GM19395 (cell line): ENCODE measurements at regions not wholly inside any gene's neighbourhood (a gene's known extent, or its start where the extent isn't known, plus 50 kb on each side); places are given as distances from the start of the nearest gene placed in this dataset.
A peak's percentile ranks its signal among the peaks of the same experiment; 100 is the strongest.

ENCODE experiments used
- ATAC-seq: cut with Tn5 transposase; IDR thresholded peaks from one replicate; pipeline ENCODE4 v1.9.1; 2021; ENCODE audit warnings: mild to moderate bottlenecking, moderate library complexity; ENCODE audit not compliant: unreplicated experiment

DNA sequence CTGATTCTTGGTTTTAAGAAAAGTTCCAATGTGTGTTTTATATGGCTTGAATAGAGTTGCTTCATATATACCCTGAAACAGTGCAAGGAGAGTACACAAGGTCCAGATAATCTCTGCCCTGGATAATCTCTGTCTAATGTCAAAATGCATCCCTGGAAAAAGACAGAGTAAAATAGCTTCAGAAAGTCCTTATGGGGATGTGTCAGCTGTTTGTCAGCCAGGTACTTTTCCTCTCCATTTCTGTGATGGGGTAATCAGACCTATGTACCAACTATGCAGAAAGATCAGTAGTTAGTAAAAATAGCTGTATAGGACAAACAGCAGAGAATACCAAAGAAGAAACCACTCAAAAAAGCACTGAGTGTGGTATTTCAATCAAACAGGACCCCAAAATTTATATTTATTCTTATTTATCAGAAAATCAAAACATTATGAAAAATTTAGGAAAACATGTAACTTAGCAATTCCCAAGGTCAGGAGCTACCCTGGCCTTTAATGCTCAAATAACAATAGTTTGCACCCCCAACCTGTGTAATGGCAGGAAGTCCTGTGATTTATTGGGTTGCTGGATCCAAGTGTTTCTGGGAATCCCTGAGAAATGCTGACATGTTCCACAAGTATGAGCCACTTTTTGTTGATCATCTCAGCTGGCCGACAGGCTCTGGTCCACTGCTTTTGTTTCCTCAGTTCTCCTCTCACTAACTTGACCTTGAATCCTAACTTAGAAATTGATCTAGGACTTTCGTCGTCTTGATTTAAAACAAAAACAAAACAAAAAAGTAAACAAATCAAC lies 69.6 kb downstream of the MDH1 start:
- ATAC-seq, result no peak

- no peak for ATAC-seq
These were observed 71.3 kb downstream of the MDH1 start for GRCh38 chr2:63660060-63660459.

GRCh38 chr2:63661076-63661475 lies 72.3 kb downstream of the MDH1 start:
- no peak for ATAC-seq

GRCh38 chr2:63662028-63662804 lies 73.5 kb downstream of the MDH1 start:
- no peak for ATAC-seq

DNA sequence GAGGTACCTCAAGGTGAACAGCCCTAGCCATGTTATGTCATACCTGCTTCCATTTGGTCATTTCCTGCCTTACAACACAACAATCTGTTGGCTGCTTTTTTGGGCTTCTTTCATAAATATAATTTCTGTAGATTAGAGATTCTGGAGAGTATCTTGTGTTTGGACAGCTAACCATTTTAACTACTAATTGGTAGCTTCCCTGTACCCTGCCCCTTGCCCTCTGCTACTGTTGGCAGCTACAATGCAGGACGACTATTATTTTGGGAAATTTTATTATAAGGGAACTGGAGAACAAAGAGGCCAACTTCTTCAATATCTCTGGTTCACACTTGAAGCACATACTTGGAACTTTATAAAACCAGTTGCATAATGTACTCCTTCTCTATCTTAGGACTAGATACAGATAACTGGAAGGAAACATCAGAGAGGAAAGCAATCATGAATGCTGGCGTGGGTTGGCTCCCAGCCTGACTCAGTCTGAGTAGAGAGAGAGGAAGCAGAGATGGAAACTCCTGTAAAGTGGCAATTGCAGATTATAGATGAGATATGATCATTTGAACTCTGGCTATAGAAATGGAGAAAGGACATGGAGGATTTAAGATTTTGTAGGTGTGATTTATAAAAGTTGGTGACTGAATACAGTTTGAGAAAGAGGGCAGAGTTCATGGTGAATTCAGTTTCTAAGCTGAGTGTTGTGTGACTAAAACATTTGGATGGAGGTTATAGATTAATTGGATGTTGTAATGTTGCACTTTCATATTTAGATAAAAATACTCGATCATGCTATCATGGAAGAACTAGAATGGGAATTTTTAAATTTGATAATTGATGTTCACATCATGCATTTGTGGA lies 74.5 kb downstream of the MDH1 start:
- ATAC-seq, result no peak

- no peak for ATAC-seq
These were observed 76.3 kb downstream of the MDH1 start for GRCh38 chr2:63665091-63665490.

GRCh38 chr2:63665846-63666475 lies 77.2 kb downstream of the MDH1 start:
- ATAC-seq, result no peak

GRCh38 chr2:63667132-63667700 lies 78.5 kb downstream of the MDH1 start:
- no peak for ATAC-seq

GRCh38 chr2:63668000-63668399 lies 79.2 kb downstream of the MDH1 start:
- no peak for ATAC-seq

- ATAC-seq, result no peak
These were observed 79.7 kb downstream of the MDH1 start for GRCh38 chr2:63668466-63668865.

DNA sequence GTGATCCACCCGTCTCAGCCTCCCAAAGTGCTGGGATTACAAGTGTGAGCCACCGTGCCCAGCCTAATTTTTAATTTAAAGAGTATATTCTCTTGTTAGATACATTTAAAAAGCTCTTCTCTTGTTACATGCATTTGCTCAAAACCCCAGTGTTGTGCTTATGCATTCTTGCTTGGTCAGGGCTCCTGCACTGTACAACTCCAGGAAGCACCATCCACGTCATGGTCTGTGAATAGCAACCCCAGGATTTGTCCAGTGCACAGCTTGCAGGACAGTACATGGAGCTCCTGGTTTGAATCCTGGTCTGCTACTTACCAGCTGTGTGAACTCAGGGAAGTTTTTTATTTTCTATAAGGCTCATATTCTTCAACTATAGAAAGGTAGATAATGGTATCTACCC lies 80.8 kb downstream of the MDH1 start:
- no peak for ATAC-seq

- ATAC-seq, result no peak
These were observed 85.2 kb downstream of the MDH1 start for GRCh38 chr2:63673865-63674533.

- no peak for ATAC-seq
These were observed 86.3 kb downstream of the MDH1 start for GRCh38 chr2:63675026-63675425.

- peak; percentile 77 for ATAC-seq
These were observed 87.4 kb downstream of the MDH1 start for GRCh38 chr2:63676135-63676534.

GRCh38 chr2:63678085-63678484 lies 89.3 kb downstream of the MDH1 start:
- no peak for ATAC-seq

GRCh38 chr2:63678551-63678950 lies 89.8 kb downstream of the MDH1 start:
- no peak for ATAC-seq

GRCh38 chr2:63679252-63679855 lies 90.6 kb downstream of the MDH1 start:
- no peak for ATAC-seq

DNA sequence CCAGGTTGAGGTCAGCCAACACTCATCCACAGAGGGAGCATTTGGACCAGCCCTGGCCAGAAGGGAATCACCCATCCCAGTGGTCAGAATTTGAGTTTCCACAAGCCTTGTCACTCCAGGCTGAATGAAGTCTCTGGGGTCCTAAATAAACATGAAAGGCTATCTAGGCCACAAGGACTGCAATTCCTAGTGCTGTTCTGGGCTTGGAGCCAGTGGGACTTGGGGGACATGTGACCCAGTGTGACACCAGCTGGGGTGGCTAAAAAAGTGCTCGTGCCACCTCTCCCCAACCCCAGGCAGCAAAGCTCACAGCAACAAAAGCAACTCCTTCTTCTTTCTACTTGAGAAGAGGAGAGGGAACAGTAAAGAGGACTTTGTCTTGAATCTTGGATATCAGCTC lies 91.7 kb downstream of the MDH1 start:
- no peak for ATAC-seq

- no peak for ATAC-seq
These were observed 93.1 kb downstream of the MDH1 start for GRCh38 chr2:63681896-63682295.
